GM12873 (cell line): ENCODE measurements at regions not wholly inside any gene's neighbourhood (a gene's known extent, or its start where the extent isn't known, plus 50 kb on each side); places are given as distances from the start of the nearest gene placed in this dataset.

Experiments
- TF ChIP-seq, protein P1 (sequence below): IDR thresholded peaks from 2 replicates; pipeline ENCODE4 v1.5.1; 2012; ENCODE audit warnings: low read depth, mild to moderate bottlenecking, moderate library complexity, low read length, control low read depth; ENCODE audit not compliant: insufficient read depth; ENCODE audit errors: missing control alignments

DNA sequence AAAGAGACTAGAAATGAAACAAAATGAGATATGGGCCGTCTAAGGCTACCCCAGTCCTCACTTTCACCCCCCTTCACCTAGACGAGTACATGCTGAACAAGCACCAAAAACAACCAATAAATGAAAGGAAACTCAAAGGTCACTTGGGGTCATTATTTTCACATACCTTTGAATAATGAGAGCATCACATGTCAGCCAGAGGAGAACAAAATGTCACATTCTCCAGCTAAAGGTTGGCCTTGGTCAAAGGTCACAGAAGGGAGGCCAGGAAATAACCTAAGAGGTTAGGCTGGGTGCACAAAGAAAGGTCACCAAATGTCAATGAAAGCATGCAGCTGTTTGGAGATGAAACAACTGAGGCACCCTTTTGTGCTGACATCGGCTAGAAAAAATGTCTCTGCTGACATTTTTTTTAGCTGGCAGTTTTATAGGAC lies 288.7 kb upstream of the USP25 start:
- TF ChIP-seq, protein P1, sequence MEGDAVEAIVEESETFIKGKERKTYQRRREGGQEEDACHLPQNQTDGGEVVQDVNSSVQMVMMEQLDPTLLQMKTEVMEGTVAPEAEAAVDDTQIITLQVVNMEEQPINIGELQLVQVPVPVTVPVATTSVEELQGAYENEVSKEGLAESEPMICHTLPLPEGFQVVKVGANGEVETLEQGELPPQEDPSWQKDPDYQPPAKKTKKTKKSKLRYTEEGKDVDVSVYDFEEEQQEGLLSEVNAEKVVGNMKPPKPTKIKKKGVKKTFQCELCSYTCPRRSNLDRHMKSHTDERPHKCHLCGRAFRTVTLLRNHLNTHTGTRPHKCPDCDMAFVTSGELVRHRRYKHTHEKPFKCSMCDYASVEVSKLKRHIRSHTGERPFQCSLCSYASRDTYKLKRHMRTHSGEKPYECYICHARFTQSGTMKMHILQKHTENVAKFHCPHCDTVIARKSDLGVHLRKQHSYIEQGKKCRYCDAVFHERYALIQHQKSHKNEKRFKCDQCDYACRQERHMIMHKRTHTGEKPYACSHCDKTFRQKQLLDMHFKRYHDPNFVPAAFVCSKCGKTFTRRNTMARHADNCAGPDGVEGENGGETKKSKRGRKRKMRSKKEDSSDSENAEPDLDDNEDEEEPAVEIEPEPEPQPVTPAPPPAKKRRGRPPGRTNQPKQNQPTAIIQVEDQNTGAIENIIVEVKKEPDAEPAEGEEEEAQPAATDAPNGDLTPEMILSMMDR, result no peak

DNA sequence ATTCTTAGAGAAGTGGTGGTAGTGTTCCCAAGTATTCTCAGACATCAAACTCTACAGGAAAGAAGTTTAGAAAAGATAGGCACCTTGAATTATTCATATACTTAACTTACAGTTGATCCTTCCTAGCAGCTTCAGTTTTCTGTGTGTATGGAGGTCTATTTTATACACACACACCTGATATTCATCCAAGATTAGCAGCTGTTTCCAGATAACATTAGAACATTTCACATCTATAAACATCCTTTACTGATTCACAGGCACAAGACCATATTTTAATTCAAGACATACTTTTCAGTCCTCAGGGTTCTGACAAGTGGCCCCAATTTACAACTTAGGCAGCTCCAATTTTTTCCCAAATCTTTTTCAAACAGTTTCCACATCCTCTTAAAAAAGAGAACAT lies 287.8 kb upstream of the USP25 start:
- TF ChIP-seq, protein P1, result no peak

DNA sequence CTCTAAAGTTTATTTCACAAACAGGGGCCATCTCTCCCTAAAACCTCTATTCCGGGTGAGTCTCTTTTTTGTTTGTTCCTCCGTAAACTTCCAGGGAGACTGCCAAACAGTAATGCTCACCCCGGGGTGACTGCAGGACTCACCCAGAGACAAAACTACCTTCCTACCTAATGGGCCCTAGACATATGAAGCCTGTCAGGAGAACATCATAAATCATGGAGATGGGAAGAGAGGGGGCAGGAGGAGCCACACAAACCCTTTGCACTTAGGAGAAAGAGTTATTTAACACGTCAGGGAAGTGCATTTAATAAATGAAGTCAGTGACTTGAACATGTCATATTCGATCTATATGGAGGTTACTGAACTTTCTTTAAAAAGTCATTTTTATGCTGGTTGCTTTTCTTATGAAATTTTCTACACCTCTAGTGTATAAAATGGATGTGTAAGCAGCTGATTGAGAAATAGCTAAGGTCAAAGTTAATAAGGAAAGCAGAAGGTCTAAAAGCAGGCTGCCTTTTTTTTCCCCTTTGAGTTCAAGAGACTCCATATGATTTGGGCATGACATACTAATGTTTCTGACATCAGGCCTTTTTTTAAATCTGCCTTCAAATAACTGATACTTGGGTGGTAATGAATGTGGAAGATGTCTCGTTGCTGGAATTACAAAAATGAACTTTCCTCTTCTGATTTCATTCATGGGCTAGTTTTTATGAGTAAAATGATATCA lies 286.9 kb upstream of the USP25 start:
- TF ChIP-seq, protein P1, result no peak

DNA sequence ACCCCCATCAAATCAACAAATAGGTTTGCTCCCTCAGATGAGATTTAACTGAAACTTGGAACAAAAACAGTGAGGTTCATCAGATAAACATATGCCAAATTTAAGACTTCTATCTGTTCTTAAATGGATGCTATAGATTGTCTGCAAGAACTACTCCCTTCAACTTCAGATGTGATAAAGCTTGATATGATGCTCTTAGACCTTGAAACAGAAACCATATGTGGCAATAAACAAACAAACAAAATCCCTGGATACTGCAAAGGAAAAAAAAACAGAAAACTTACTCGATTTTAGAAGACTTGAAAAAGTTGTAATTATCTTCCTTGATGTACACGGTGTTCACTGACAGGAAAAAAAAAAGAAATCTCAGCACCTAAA lies 286.1 kb upstream of the USP25 start:
- TF ChIP-seq, protein P1, result no peak

DNA sequence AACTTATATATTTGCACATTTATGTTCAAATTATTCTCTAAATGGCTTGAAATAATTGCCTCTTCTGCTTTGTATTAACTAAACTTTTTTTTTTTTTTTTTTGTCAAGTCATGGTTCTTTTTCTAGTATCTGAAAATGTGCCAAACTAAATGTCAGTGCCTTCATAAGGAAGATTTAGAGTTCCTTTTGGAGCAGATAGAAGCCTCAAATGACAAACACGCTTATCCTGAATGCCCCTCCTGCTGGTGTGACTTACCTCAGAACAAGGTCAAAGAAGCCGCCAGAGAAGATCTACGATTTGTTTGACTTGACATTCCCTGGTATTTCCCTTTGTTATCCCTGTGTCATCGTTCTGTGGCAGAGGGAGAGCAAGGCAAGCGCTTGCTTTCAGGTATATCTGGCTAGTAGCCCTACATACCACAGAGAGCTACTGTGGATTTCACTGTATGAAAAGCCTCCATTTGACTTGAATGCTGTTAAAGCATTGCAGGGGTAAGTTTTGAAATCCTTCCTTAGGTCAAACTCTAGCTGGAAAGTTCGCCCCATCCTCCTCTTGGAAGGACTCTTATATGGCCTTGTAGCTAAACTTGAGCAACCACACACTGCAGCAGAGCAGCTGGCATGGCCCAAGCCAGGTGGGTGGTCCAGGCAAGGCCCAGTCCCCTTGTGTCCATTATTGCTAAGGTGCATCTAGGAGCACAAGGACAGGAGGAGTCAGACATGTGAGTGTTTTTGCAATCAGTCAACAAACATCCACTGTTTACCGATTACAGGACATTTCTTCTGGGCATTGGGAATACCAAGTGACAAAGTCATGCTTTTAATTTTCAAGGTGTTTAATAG lies 285.4 kb upstream of the USP25 start:
- TF ChIP-seq, protein P1, result no peak

DNA sequence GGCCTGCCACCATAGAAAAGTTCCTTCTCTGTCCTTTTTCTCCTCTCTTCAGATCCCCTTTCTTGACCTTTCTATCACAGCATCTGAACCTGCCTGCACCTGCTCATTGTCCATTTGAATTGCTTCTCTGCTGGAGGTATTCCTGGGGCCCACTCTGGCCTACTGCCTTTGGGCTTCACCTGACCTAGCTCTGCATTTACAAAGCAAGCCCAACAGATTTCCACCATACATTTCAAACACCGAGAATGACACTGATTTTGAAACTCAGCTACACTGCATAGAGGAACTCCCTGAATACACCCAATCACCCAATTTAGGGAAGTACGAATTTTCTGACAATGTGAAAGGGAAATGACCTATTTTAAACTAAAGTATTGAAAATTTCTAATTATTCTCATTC lies 284.5 kb upstream of the USP25 start:
- TF ChIP-seq, protein P1, result no peak

DNA sequence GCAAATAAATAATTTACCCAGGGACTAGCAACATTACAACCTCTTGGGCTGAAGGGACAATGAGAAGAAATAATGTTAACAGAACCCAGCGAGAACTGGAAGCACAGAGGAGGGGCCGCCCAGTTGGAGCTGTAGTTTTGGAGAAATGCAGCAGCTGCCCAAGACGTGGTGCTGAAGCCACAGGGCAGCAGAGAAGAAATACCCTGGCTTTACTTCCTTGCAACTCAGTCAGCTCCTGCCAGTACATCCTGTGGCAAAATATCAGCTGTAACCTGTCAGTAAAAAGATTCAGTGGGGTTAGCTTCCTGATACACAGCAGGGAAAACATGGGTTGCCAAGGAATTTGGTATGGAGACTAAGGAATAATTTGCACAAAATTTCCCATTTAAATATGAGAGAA lies 283.6 kb upstream of the USP25 start:
- TF ChIP-seq, protein P1, result no peak
